ENCODE measurements at regions not wholly inside any gene's neighbourhood (a gene's known extent, or its start where the extent isn't known, plus 50 kb on each side); places are given as distances from the start of the nearest gene placed in this dataset.
"Not testable (repeated sequence)": the region's sequence is repeated elsewhere in the genome, so short reads cannot be mapped to it uniquely, and the experiment has no call there.

DNA sequence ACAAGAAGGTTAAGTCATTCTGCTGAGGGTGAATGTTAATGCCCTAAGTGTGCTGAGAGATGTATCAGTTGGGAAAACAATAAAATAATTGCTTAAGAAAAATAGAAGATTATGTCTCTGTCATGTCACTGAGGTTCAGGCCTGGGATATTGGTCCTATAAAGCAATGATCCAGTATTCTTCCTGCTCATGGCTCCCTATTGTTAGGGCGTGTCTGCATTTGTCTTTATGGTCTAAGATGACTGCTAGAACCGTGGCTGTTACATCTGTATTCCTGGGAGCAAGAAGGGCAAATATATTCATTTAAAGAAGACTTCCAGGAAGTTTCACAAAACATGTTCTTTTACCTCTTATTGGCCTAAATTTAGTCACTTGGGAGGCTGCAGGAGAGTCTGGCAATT, 125.0 kb downstream of the KCNE4 start:
- CTCF ChIA-PET = no interaction called here
- POLR2A ChIA-PET = no interaction called here

DNA sequence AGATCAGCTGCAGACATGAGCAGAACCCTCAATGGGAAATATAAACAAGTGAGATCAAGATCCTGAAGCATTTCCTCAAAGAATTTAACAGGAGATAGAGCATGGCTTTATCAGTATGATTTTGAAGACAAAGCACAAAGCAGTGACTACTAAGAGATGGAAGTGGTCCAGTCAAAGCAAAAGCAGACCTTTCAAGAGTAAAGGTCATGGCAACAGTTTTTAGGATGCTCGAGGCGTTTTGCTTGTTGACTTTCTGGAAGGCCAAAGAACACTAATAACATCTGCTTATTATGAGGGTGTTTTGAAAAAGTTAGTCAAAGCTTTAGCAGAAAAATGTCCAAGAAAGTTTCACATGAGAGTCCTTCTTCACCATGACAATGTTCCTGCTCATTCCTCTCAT, 128.5 kb downstream of the KCNE4 start:
- ChIA-PET POLR2A (no interaction called here), CTCF (no interaction called here)

DNA sequence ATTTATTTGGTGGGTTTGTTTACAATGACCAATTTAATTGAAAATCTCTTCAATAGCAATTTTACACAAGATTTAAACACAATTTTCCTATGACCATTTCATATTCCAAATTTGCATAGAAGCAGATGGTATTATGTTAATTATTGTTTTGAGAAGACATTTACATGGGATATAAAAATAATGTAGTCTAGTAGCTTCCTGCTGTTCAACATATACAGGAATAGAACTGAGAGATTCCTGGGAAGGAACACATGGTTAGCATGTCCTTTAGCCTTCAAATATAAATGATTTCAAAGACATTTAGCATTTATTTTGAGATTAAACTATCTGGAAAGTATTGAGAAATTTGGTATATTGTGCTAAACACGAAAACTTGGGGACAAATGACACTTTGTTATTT, 129.6 kb downstream of the KCNE4 start:
- ChIA-PET POLR2A (no interaction called here), CTCF (no interaction called here)

DNA sequence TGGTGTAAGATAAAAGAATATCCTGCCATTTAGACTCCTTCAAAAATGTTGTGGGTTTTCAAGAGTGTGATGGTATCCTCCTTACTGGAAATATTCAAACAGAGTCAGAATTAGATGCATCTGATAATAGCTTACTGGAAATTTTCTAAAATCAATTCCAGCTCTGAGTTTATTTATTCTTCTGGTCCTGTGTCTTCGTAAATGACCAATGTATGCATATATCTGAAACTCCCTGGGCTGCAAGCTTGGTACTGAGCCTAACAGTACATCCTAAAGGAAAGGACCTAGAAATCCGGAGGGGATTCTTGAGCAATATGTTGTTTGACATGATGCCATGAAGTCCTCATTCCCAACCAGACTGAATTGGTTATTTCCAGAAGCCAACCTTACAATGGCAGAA, 130.4 kb downstream of the KCNE4 start:
- ChIA-PET CTCF (no interaction called here), POLR2A (no interaction called here)

DNA sequence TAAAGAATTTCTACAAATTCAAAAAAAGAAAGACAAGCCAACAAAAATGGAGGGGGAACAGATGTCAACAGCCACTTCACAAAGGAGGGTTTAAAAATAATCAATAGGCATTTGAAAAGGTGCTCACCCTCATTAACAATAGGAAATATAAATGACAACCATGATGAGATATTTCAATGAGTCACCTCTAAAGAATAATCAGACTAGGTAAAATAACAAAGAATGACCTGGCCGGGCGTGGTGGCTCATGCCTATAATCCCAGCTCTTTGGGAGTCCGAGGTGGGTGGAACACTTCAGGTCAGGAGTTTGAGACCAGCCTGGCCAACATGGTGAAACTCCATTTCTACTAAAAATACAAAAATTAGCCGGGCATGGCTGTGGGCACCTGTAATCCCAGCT, 133.6 kb downstream of the KCNE4 start:
- ChIA-PET POLR2A (no interaction called here), CTCF (no interaction called here)

DNA sequence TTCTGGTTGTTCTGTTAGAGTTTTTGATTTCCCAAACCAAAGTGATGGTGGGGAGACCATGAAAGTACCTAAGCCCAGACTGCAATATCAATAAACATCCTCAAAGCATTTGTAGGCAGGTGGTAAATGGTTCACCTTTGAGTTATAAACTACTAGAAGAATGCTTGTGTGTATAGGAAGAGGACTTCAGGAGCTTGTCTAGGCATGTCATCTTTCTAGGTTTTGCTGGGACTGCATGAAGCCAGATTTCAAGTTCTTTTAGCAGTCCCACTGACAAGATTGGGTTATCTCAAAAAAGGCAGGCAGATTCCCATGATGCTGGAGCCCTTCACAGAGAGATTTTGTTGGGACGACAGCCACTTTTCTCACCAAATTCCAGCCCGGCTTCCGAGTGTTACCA, 135.3 kb downstream of the KCNE4 start:
- ChIA-PET POLR2A (no interaction called here), CTCF (no interaction called here)

DNA sequence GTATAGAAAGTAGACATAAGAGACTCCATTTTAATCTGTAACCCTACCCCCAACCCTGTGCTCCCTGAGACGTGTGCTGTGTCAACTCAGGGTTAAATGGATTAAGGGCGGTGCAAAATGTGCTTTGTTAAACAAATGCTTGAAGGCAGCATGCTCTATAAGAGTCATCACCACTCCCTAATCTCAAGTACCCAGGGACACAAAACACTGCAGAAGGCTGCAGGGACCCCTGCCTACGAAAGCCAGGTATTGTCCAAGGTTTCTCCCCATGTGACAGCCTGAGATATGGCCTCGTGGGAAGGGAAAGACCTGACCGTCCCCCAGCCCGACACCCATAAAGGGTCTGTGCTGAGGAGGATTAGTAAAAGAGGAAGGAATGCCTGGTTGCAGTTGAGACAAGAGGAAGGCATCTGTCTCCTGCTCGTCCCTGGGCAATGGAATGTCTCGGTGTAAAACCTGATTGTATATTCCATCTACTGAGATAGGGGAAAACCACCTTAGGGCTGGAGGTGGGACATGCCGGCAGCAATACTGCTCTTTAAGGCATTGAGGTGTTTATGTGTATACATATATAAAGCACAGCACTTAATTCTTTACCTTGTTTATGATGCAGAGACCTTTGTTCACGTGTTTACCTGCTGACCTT, 138.7 kb downstream of the KCNE4 start:
- POLR2A ChIA-PET, CTCF ChIA-PET: not testable (repeated sequence)

DNA sequence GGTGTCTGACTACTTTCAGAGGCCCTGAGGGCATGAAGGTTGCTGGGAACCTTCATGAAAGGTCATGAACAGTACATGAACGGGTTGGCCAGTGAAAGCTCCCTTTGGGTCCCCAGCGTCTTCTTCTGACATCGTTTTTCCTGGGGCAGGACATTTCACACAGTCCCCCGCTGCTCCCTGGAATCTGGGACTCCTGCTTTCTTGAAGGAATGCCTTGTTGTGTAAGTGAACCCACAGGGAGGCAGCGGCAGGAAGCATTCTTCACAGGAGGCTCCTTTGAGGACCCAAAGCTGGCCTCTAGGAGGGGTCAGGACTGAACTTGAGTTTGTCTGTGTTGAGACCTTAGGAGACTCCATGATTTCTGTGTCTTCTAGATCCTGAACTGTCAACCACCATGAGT, 144.3 kb downstream of the KCNE4 start:
- POLR2A ChIA-PET = no interaction called here
- CTCF ChIA-PET = no interaction called here

DNA sequence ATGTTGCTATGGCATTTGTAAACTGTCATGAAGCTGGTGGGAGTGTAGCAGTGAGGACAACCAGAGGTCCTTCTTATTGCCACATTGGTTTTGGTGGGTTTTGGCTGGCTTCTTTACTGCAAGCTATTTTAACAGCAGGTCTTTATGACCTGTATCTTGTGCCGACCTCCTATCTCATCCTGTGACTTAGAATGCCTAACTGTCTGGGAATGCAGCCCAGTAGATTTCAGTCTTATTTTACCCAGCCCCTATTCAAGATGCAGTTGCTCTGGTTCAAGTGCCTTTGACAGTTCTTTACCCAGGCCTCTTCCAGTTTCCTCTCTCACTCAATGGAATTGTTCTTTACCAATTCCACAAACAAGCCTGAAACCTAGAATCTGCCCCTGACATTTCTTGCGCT, 145.1 kb downstream of the KCNE4 start:
- POLR2A ChIA-PET = no interaction called here

DNA sequence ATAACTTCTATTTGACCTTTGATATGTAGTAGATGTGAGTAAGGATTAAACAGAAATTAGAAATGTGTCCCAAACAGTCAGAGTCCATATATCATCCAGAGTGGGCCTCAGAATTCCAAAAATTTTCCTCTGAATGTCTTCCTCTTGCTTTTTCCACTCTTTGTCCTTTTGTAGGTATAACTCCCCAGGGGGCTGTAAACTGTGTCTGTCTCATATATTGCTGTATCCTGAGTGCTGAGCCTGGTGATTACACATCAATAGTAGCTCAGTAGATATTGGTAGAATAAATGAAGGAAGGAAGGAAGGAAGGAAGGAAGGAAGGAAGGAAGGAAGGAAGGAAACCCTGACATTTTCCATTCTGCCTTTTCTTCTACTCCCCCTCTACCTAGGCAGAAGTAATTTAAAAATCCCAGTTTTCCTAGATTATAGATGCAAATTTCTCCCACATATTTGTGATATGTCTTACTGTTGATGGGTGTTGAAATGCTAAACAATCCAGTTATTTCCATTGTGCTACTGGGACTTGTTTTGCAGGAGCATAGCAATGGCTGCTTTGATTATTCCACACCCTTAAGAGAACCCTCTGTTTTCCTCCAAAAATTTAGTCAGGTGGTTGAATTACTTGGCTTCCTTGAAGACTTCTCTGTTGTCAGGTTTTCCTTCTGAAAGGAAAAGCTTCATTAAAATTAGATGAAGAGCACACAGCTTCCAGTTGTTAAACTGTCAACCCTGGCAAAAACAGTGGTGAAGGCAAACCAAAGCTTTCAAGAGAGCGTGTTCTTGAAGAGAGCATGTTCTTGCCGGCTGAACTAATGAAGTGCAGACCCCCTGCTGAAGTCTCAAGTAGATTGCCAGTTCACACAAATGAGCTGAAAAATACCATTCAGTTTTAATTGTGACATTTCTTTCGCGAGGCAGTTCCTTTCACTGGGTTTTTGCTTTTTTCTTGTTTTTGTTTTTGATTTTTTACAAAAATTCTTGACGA, 147.8 kb downstream of the KCNE4 start:
- ChIA-PET POLR2A (no interaction called here), CTCF (interaction anchor here (0.6 kb wide), 1 partner anchor 1256 kb away, joined by 4 read pairs; no protein-coding TSS in a partner anchor)

More for the DNA sequence above, 145.1 kb downstream of the KCNE4 start:
- CTCF ChIA-PET = no interaction called here

DNA sequence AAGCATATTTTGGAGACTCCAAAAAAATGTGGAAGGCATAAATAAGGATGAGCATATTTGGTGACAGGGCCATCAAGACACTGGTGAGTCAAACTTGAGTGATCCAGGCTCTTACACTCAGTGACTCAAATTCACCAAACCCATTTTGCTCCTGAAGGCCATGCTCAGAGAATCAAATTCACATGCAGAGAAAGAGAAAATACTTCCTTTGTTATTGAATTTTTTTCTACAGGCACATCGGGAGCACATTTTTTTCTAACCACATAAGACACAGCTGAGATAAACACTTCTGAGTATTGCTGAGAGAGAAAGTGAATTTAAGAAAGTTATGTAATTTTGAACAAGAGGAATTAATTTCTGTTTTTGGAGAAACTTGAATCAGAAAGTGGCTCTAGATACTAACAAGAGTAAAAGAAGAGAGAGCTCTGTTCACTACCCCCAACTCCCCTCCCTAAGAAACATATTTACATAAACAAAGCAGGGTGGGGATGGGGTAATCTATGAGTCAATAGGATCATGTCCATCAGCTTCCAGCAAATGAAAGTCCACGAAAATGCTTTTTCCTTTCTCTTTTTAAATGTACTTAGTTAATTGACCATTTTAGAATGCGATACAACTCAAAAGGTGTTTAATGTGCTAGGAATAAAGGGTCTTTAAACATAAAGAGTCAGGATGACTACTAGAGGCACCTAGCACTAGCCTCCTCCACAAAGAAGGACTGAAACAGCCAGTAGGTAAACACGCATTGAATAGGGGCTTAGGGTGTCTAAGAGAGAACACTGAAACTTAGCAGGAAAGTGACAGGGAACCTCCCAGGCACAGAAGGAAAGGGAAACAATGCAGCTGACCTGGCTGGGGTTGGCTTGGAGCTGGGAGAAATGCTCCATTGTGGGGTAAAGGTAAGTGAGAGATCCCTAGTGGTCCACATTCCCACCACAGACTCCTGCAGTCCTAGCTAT, 152.3 kb downstream of the KCNE4 start:
- CTCF ChIA-PET = no interaction called here
- POLR2A ChIA-PET = no interaction called here

DNA sequence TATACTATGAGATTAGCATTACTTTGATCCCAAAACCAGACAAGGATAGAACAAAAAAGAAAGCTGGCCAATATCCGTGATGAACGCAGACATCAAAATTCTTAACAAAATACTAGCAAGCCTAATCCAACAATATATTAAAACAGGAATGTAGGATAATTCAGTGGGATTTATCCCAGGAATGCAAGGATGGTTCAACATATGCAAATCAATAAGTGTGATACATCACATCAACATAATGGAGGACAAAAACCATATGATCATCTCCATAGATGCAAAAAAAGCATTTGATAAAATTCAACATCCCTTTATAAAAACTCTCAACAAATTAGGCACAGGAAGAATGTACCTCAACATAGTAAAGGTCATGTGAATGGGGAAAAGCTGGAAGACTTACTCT, 158.5 kb downstream of the KCNE4 start:
- POLR2A ChIA-PET = no interaction called here
- CTCF ChIA-PET = no interaction called here

DNA sequence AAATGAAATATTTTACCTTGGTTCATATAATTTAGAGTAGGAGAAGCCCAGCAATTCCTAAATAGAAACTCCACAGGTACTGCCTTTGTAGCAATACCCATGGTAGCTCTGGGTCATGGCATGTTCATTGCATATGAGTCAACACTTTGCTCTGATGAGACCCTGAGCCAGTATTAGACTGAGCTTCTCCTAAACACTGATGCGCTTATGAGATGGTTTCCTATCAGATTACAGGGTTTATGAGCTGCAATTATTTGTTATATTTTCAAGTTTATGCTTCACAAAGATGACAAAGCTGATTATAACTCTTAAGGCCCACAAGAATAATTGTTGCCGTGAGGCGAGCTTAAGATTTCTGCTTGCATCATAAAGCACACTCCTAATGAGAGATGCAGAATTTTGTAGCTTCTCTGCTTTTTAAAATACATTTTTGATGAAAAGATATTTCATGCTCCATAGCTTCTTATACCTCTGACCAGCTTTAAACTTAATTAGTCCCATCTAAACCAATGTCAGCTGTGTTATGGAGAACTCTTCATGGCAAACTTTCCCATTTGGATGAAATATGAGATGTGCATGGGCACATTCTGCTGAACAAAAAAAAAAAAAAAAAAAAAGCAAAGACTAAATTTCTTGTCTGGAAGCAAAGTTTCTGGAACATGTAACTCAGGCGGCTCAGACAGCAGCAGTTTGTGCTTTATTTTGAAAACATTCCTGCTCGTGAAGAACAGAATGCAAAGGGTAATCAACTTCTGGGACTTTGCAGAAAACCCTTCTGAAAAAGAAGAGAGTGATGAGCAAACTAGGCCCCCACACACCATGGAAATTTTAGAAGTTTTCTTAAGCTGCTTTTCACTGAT, 162.6 kb downstream of the KCNE4 start:
- ChIA-PET POLR2A (no interaction called here), CTCF (no interaction called here)

DNA sequence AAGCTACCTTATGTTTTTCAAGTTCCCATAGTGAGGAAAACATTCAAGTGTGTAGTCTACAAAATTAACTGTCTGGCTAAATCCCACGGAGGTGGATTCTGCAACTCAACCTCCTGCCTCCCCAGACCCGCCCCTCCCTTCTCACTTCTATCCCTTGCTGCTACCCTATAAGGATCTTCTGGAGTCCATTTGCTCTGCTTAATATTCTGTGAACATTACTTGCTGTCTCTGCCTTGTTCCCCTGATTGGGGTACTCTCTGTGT, 163.2 kb downstream of the KCNE4 start:
- ChIA-PET CTCF (no interaction called here), POLR2A (no interaction called here)

DNA sequence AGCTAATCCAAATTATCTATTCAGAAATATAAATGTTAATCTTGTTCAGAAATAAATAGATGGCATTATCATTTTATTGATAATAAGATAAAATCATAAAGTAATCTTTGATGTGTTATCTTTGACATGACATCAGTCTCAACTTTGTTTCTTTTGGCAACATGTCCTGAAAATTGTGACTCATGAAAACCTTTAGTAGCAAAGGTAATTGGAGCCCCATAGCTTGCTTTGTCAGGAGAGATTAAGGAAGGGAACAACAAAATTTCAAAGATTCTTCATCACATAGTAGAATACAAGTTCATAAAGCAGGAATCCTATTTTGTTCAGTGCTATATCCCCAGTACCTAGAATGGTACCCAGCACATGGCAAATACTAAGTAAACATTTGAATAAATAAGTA, 165.4 kb downstream of the KCNE4 start:
- ChIA-PET CTCF (no interaction called here), POLR2A (no interaction called here)

DNA sequence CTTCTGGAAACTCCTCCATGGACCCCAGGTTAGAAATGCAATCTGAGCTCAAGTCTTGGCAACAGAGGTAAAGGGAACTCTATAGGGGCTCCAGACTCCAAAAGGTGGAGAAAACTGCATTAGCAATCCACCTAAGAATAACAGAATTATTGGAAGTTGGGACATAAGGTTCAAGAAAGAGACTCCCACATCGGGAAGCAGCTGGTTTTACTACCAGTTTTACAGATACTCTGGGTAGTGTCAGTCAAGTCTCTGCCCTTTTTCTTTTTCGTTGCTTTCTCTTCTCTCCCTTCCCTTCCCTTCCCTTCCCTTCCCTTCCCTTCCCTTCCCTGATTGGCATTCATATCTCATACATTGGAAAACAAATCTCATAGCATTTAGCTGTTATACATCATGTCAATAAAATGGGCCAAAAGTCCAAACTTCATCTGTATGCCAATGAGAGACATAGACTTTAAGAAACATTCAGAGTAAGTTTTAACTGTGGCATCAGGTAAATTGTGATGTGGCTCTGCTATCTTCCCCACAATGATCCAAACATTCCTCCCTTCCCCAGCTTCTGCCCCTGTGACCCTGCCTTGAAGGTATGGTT, 166.7 kb downstream of the KCNE4 start:
- POLR2A ChIA-PET = interaction anchor here (0.6 kb wide), 1 partner anchor 146 kb away, joined by 3 read pairs; no protein-coding TSS in a partner anchor
- CTCF ChIA-PET = no interaction called here

DNA sequence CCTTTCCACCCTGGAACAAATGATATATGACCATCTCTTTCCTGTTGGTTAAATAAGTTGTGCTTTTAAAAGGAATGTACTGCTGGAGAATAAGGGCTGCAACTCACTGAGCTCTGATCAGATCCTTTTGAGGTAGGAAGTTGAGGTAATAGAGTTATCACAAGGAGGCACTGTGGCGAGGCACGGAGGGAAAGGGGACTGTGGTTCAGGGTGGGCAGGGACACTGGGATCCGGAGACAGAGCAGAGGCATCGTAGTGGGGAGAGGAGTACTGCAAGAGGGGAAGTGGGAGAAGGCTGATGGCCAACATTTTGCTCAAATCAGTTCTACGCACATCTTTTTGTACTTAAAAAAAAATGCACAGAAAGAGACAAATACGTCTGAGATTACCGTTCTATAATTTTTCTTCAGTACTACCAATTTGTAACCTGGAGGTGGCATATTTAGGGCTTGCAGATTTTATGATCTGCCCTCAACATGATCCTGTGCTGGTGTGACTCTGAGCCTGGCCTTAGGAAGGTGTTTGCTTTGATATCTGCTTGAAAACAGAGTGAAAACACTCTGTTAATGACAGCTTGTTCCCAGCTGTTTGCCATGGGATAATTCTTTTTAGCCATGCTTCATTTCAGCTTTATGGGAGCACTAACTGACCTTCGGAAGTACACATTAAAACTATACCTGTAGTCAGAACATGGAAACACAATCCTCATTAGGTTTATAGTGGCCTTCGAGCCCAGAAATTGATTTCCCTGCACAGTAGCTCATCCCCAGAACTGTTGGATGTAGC, 168.1 kb downstream of the KCNE4 start:
- CTCF ChIA-PET = no interaction called here
- POLR2A ChIA-PET = no interaction called here

DNA sequence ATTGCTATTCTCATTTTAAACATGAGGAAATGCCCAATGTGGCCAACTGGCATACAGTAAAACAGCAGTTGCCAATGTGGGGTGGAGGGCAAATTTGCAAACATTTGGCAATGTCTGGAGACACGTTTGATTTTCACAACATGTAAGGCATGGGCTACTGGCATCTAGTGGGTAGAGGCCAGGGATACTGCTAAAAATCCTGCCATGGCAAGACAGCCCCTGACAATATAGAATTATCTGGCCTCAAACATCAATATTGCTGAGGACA, 168.6 kb downstream of the KCNE4 start:
- ChIA-PET CTCF (no interaction called here), POLR2A (no interaction called here)

Data from activated CD8-positive, alpha-beta memory T cell treated with anti-CD3 and anti-CD28 coated beads for 36 hours (primary cell).